GM23248 (cell line): ENCODE measurements at regions not wholly inside any gene's neighbourhood (a gene's known extent, or its start where the extent isn't known, plus 50 kb on each side); places are given as distances from the start of the nearest gene placed in this dataset.

Source experiments
- EZH2 ChIP-seq: fragments of 200-600 bp; sonication (generic); IDR thresholded peaks from 2 replicates; pipeline ENCODE4 v1.6.1; 2018; ENCODE audit warnings: antibody characterized with exemption, mild to moderate bottlenecking; ENCODE audit not compliant: insufficient read depth, poor library complexity, severe bottlenecking
- EZH2phosphoT487 ChIP-seq: fragments of 200-600 bp; sonication (generic); IDR thresholded peaks from 2 replicates; pipeline ENCODE4 v1.6.1; 2018; ENCODE audit warnings: antibody characterized with exemption, moderate library complexity, mild to moderate bottlenecking, low read depth; ENCODE audit not compliant: insufficient read depth

DNA sequence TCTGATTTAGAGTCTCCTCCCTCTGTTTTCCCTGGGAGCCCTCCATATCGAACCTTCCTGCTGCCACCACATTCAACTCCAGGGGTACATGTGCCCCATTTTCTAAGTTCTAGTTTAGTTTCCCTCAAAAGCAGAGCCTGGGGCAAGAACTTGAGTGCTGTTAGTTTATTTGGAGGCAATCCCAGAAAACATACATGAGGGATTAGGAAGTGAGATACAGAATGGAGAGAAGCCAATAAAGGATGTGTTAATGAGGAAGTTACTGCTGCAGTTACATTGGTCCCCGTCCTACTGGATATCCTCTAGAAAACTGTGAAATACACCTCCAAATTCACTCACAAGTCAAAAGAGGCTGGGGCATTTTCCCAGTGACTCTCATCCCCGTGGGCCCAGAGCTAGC, 159.4 kb upstream of the SMARCA2 start:
- no peak for TF ChIP-seq EZH2
- no peak for TF ChIP-seq EZH2phosphoT487
